SIG-M5 (cell line): ENCODE measurements at regions not wholly inside any gene's neighbourhood (a gene's known extent, or its start where the extent isn't known, plus 50 kb on each side); places are given as distances from the start of the nearest gene placed in this dataset.

ENCODE experiments used
- DNase-seq: peaks from one replicate; lab custom pipeline; 2025; lab: John Stamatoyannopoulos, UW

- no peak for DNase-seq
Observed at GRCh38 chr2:60321816-60322215, 231.6 kb downstream of the BCL11A start.

DNA sequence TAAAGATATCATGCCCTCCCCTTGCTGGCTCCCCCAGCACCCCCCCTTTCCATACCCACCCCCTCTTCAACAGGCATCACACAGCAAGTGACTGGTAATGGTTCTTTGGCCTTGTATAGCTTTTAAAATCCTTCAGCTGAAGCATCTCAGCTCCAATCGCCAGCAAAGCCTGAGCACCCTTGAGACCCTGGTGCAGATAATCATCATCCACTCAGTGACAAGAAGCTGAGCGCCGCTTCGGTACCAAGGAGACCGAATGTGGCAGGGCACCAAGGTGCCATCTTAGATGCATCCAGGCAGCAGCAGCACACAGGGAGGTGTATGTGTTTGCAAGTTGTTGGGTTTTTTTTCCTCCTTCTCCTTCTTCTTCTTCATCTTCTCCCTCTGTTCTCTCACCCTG is 232.7 kb downstream of the BCL11A start:
- no peak for DNase-seq

DNA sequence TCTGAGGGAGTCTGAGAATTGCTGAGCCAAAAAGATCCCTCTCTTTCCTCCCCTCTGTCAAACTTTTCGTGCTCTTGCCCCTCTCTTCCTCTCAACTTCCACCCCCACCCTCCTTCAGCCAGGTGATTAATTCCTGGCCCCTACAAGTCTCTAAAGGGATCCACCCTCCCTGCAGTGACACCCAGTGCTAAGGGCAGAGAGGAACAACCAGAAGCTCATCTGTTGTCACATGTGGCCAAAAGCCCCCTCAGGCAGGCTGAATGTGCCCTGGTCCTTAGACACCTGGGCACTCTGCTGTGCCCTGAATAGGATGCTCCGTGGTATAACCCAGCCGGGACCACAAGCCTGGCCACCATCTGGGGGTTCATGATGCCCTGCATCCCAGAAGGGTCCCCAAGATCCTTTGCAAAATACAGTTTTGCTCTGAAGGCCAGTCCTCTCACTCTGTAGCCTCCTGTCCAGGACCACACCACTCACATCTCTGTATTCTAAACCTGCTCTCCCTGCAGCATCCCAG is 234.4 kb downstream of the BCL11A start:
- no peak for DNase-seq

DNA sequence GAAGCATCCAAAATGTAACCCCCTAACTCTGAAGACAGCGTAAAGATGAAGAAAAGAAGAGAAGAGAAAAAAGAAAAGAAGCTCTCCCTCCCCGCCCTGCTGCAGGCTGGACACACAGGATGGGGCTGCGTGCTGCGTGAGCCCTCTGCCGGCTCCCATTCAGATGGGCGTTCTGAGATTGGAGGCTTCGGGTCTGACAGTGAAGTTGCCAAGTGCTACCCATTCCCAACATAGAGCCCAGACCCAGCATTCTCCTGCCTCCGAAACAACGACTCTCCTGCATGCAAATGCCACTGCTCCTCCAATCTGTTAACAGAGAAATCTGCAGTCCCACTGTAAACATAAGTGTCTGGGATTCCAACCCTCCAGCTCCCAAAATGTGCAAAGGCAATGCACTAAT is 234.9 kb downstream of the BCL11A start:
- DNase-seq = no peak

- DNase-seq = no peak
Observed at GRCh38 chr2:60317844-60318243, 235.6 kb downstream of the BCL11A start.

DNA sequence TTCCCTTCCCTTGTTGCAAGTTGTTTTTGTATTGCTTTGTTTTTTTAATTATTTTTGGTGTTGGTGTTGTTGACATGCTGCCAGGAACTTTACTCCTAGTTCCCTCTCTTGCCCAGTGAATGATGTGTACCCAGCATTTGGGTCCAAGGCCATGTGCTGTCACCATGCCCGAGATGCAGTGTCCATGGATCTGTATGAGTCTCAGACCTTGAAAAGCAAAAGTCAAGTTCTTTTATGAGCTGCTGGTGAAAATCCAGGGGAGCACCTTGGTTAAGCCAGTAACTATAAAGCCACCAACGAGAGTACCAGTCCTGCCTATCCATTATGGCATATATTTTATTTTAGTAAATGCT is 236.4 kb downstream of the BCL11A start:
- DNase-seq = no peak

DNA sequence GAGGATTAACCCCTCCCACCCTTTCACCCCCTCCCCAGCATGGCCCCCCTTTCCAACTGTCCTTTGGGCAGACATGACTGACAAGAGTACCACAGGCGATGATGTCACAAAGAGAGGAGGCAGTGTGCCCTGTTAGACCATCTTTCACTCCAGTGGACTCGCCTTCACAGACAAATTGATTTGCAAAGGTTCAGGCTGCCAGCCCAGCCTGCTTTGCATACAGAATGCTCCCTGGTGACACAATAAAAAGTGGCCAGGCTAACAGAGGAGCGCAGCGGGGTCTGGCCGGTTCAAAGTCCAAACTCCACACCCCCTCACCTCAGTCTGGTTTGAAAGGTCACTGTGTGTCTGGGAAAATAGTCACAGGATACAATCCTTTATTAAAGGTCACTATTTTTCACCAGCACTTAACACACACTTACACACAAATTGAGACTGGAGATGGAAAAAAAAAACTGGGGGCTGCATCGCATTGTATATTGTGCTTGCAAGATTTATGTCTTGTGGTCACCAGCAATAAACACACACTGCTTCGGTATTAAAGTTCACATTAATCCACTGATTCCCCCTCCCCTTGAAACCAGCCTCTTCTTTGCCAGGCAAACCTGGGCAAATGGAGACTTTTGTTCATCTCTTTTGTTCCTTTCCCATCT is 236.9 kb downstream of the BCL11A start:
- no peak for DNase-seq

GRCh38 chr2:60313470-60314172 is 239.8 kb downstream of the BCL11A start:
- DNase-seq = no peak

- DNase-seq = no peak
Observed at GRCh38 chr2:60312618-60313017, 240.8 kb downstream of the BCL11A start.

DNA sequence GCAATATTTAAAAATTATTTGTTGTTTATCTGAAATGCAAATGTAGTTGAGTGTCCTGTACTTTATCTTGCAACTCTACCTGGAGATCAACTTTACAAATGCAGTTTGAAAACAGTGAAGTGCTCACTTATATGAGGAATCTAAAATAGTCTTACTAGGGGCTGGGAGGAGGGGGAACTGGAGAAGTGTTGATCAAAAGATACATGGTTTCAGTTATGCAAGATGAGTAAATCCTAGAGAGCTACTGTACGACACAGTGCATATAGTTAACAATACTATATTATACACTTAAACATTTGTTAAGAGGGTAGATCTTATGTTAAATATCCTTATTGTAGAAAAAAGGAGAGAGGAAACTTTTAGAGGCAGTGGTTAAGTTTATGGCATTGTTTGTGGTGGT is 241.9 kb downstream of the BCL11A start:
- no peak for DNase-seq

GRCh38 chr2:60309941-60310660 is 243.4 kb downstream of the BCL11A start:
- DNase-seq = no peak

DNA sequence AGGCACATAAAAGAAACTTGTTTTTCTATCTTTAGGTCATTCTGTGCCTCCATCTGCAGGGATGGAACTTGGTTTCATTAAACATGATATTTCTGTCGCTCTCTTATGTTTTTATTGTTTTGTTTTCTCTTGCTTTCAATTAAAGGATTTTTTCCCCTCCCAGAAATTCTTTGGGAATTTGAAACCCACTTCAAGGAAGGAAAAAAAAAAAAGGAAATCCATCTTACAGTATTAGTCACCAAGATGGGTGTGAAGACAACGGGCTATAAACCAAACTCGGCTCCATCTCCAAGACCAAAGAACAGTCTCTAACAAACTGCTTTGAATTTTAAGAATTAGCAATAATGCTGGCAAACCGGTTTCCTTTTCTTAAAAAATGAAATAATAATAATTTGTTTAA is 244.1 kb downstream of the BCL11A start:
- no peak for DNase-seq

- DNase-seq = no peak
Observed at GRCh38 chr2:60306267-60306861, 247.1 kb downstream of the BCL11A start.

DNA sequence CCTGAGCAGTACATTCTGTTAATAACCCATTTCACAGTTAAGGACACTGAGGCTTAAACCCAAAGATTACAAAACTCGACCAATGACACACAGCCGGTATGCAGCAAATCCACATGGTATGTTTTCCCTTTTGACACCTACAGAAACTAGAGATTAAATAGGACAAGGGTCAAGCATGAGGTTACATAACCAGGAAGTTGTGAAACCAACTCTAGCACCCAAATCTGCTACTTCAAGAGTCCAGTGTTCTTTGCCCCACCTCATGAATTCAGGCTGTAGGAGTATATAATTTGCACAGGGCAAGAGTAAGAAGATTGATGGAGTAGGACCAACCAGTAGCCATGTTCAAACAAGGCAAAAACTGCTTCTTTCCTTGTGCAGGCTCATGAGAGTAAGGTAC is 249.8 kb downstream of the BCL11A start:
- DNase-seq = no peak

DNA sequence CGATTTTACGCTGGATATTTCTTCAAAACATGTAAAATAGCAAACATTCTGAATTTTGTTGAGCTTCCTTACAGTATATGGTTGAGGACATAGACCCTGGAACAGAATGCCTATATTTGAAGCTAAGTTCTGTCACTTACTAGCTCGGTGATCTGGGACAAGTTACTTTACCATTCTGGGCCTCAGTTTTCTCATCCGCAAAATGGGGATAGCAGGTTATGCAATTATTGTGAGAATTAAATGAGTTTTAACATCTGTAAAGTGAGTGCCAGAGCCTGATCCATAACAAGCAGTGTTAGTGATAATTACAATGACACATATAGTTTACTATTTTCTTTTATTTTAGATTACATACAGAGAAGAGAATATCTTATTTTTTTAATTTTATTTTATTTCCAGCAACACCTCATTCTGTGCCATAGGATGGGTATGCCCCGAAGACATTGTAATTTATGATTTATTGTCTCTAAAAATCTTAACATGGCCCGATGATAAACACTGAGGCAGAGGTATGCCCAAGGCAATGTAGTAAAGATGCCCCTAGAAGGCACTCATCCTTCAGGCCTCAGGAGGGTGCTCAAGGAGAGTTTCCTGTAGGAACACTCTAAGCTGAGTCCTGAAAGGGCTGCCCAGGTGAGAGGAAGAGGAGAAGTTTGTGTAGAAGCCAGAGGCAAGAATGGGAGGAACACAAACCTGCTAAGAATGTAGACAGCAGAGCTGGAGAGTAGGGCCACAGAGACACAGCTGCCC is 250.9 kb downstream of the BCL11A start:
- no peak for DNase-seq

DNA sequence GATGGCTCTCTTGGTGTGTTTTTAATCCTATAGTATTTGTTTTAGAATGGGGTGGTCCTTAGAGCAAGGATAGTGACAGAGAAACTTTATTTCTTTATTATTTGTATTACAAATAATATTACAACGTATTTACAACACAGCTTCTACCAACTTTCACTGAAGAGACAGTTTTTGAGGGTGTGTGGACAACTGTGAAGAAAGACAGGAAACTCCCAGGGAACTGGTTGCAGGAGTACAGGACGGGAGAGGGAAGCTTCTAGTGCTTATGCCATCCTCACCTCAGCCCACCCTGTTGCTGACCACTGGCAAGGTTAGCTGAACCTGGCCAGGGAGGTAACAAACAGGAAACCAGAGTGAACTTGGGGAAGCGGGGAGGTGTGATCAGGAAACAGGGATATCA is 251.7 kb downstream of the BCL11A start:
- DNase-seq = no peak

DNA sequence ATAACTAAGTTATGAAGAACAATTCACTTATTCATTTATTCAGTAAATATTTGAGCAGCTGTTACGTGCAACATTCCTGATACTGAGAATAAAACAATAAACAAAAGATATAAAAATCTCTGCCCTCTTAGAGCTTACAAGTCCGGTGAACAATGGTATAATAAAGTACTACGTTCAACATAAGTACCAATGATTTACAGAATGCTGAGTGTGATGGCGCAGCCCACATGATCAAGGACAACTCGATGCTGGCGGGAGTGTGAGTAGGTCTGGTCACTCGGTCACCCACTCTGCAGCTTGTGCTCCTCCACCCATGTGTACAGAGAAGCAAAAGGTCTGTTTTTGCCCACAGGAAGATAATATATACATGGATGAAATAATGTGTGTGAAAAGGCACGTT is 254.3 kb downstream of the BCL11A start:
- no peak for DNase-seq

- no peak for DNase-seq
Observed at GRCh38 chr2:60298006-60298696, 255.3 kb downstream of the BCL11A start.

GRCh38 chr2:60297296-60298005 is 256.0 kb downstream of the BCL11A start:
- DNase-seq = no peak

- DNase-seq = no peak
Observed at GRCh38 chr2:60296219-60296955, 257.1 kb downstream of the BCL11A start.
